ENCODE measurements at regions not wholly inside any gene's neighbourhood (a gene's known extent, or its start where the extent isn't known, plus 50 kb on each side); places are given as distances from the start of the nearest gene placed in this dataset.

GRCh38 chr16:62249069-62249468, 212.8 kb upstream of the CDH8 start:
- no peak overlapping the region for H3K27ac ChIP-seq
- TF ChIP-seq CTCF (conservative IDR thresholded peaks at IDR 0.05) = peak; percentile 6
- TF ChIP-seq ZFX (IDR thresholded peaks at IDR 0.05) = no peak

- H3K27ac ChIP-seq = no peak overlapping the region
- TF ChIP-seq CTCF (conservative IDR thresholded peaks at IDR 0.05) (no peak), ZFX (IDR thresholded peaks at IDR 0.05) (no peak)
Measured at GRCh38 chr16:62240722-62241121, 204.5 kb upstream of the CDH8 start.

- no peak overlapping the region for H3K27ac ChIP-seq
- TF ChIP-seq ZFX (IDR thresholded peaks at IDR 0.05) = no peak
- TF ChIP-seq CTCF (conservative IDR thresholded peaks at IDR 0.05) = peak; percentile 87
Measured at GRCh38 chr16:62225675-62226074, 189.4 kb upstream of the CDH8 start.

- H3K27ac ChIP-seq = no peak overlapping the region
- TF ChIP-seq CTCF (conservative IDR thresholded peaks at IDR 0.05) (no peak), ZFX (IDR thresholded peaks at IDR 0.05) (no peak)
Measured at GRCh38 chr16:62224646-62225209, 188.5 kb upstream of the CDH8 start.

- H3K27ac ChIP-seq = no peak overlapping the region
- TF ChIP-seq ZFX (IDR thresholded peaks at IDR 0.05) = no peak
- no peak for TF ChIP-seq CTCF (conservative IDR thresholded peaks at IDR 0.05)
Measured at GRCh38 chr16:62216837-62217236, 180.6 kb upstream of the CDH8 start.

- peak; percentile 31 for TF ChIP-seq CTCF (conservative IDR thresholded peaks at IDR 0.05)
- TF ChIP-seq ZFX (IDR thresholded peaks at IDR 0.05) = no peak
- no peak overlapping the region for H3K27ac ChIP-seq
Measured at GRCh38 chr16:62213763-62214162, 177.5 kb upstream of the CDH8 start.

GRCh38 chr16:62208934-62209333, 172.7 kb upstream of the CDH8 start:
- no peak overlapping the region for H3K27ac ChIP-seq
- TF ChIP-seq CTCF (conservative IDR thresholded peaks at IDR 0.05) (no peak), ZFX (IDR thresholded peaks at IDR 0.05) (no peak)

Measured in C4-2B (cell line).